K562 (cell line): ENCODE measurements at regions not wholly inside any gene's neighbourhood (a gene's known extent, or its start where the extent isn't known, plus 50 kb on each side); places are given as distances from the start of the nearest gene placed in this dataset.

Experiments
- ATAC-seq: fragments of 200-7000 bp; cut with Tn5 transposase; 3 replicates; pipeline ENCODE4 v1.9.1; 2020; ENCODE audit warnings: moderate library complexity
- BruUV-seq: library from RNA; stranded (reverse); fragments of 400-500 nt; replicated peaks from 2 replicates; lab custom pipeline; 2021; lab: Mats Ljungman, UMichigan
- CTCF ChIA-PET: fragments of 300-600 bp; formaldehyde crosslinking; extraction: SDS; loops from one replicate; lab custom pipeline; 2021; ENCODE audit warnings: low intra/inter-chr PET ratio; lab: Yijun Ruan, JAX
- POLR2A ChIA-PET: fragments of 300-600, 350-650 bp; sonication (Branson Sonifier 250); formaldehyde crosslinking; extraction: SDS; loops from one replicate; lab custom pipeline; 2021; ENCODE audit warnings: antibody characterized with exemption, inconsistent platforms; lab: Yijun Ruan, JAX
- DNase-seq, 4 experiments: peaks; one replicate each; pipeline versions ENCODE4 v3.0.0 to v3.0.0-alpha.2; 2011 to 2018; ENCODE audit warnings: low spot score in 3 of 4, mixed read lengths in 3 of 4; ENCODE audit errors: extremely low read depth in 1 of 4
- FAIRE-seq: peaks from 2 replicates; lab custom pipeline; 2011; peaks lifted over from hg19 to GRCh38; lab: Jason Lieb, UNC
- H2AFZ ChIP-seq: 2 replicates; pipeline ENCODE4 v1.6.0; 2011; ENCODE audit warnings: low read depth, low read length, control low read depth, inconsistent platforms
- H3K27ac ChIP-seq: fragments of 200-600 bp; 3 replicates; pipeline ENCODE4 v1.8.0; 2011; ENCODE audit warnings: low read depth, mild to moderate bottlenecking, control low read depth, inconsistent platforms, low read length, moderate library complexity, mixed read lengths; ENCODE audit errors: extremely low read depth
- H3K27me3 ChIP-seq, 2 experiments: fragments of 300-600 bp in 1 of 2; 2 replicates in 1 of 2; 3 replicates in 1 of 2; pipeline versions ENCODE4 v1.6.0 to v1.8.0; 2011; ENCODE audit warnings: inconsistent platforms in 2 of 2, low read length in 2 of 2, mild to moderate bottlenecking in 1 of 2, mixed read lengths in 1 of 2, moderate library complexity in 1 of 2; ENCODE audit not compliant: control insufficient read depth in 2 of 2, insufficient read depth in 2 of 2
- H3K36me3 ChIP-seq: fragments of 300-600 bp; 3 replicates; pipeline ENCODE4 v1.8.0; 2011; ENCODE audit warnings: mild to moderate bottlenecking, low read length, inconsistent platforms; ENCODE audit not compliant: control insufficient read depth, insufficient read depth
- H3K4me1 ChIP-seq, 2 experiments: fragments of 200-600 bp in 1 of 2; replicated peaks in 1 of 2; 2 replicates in 1 of 2; 3 replicates in 1 of 2; pipeline versions ENCODE4 v1.5.1 to v1.8.0; 2011; ENCODE audit warnings: inconsistent platforms in 2 of 2, low read length in 2 of 2, mild to moderate bottlenecking in 1 of 2, mixed read lengths in 1 of 2, moderate library complexity in 1 of 2; ENCODE audit not compliant: control insufficient read depth in 2 of 2, insufficient read depth in 2 of 2
- H3K4me2 ChIP-seq: 2 replicates; pipeline ENCODE4 v1.6.1; 2011; ENCODE audit warnings: low read length, control low read depth, inconsistent platforms, mixed read lengths; ENCODE audit not compliant: insufficient read depth
- H3K4me3 ChIP-seq: fragments of 200-600 bp; sonication (generic), shearing (Covaris generic); 2 replicates; pipeline ENCODE4 v1.5.1; 2016; ENCODE audit warnings: control low read depth, inconsistent platforms
- H3K79me2 ChIP-seq: fragments of 200-600 bp; 3 replicates; pipeline ENCODE4 v1.8.0; 2011; ENCODE audit warnings: low read length, inconsistent platforms; ENCODE audit not compliant: control insufficient read depth, insufficient read depth
- H3K9ac ChIP-seq, 2 experiments: 2 replicates each; pipeline versions ENCODE4 v1.6.0 to v1.6.1; 2011; ENCODE audit warnings: low read depth in 2 of 2, low read length in 2 of 2, control low read depth in 1 of 2, inconsistent platforms in 1 of 2, mild to moderate bottlenecking in 1 of 2, mixed read lengths in 1 of 2; ENCODE audit not compliant: insufficient read depth in 1 of 2
- H3K9me1 ChIP-seq: one replicate; pipeline ENCODE4 v1.6.0; 2011; ENCODE audit warnings: inconsistent platforms, mild to moderate bottlenecking, low read length, moderate library complexity; ENCODE audit not compliant: control insufficient read depth, insufficient read depth
- H3K9me3 ChIP-seq: replicated peaks from 2 replicates; pipeline ENCODE4 v1.5.1; 2011; ENCODE audit warnings: low read depth, low read length, inconsistent platforms; ENCODE audit not compliant: control insufficient read depth, insufficient read depth
- H4K20me1 ChIP-seq: replicated peaks from 2 replicates; pipeline ENCODE4 v1.6.1; 2011; ENCODE audit warnings: low read length, inconsistent platforms, mixed read lengths; ENCODE audit not compliant: control insufficient read depth, insufficient read depth
- ARID1B ChIP-seq: fragments of 450-650 bp; IDR thresholded peaks from 2 replicates; pipeline ENCODE4 v1.6.1; 2016; ENCODE audit warnings: antibody characterized with exemption, mild to moderate bottlenecking, inconsistent platforms
- ARID3B ChIP-seq: fragments of 250-450 bp; sonication (Bioruptor Pico); IDR thresholded peaks from 2 replicates; pipeline ENCODE4 v1.4.0; 2020; ENCODE audit warnings: borderline replicate concordance
- CHD2 ChIP-seq: IDR thresholded peaks from 2 replicates; pipeline ENCODE4 v1.6.1; 2011; ENCODE audit warnings: low read depth, low read length
- CXXC5 ChIP-seq: fragments of 250-450 bp; sonication (Bioruptor Pico); IDR thresholded peaks from 2 replicates; pipeline ENCODE4 v1.8.0; 2022; ENCODE audit warnings: inconsistent platforms, mild to moderate bottlenecking, moderate library complexity
- ELK1 ChIP-seq: sonication (generic); formaldehyde crosslinking; IDR thresholded peaks from 2 replicates; pipeline ENCODE4 v1.8.1; 2022; ENCODE audit warnings: missing genetic modification reagents
- GABPB1 ChIP-seq: sonication (generic); formaldehyde crosslinking; IDR thresholded peaks from 2 replicates; pipeline ENCODE4 v1.8.0; 2022; ENCODE audit warnings: mild to moderate bottlenecking, missing genetic modification reagents
- HCFC1 ChIP-seq: IDR thresholded peaks from 2 replicates; pipeline ENCODE4 v1.6.1; 2012; ENCODE audit warnings: low read depth, low read length, improper control_type of control experiment
- HMG20B ChIP-seq: fragments of 250-450 bp; sonication (Bioruptor Pico); IDR thresholded peaks from 2 replicates; pipeline ENCODE4 v1.5.0; 2021; ENCODE audit warnings: mild to moderate bottlenecking
- MAFK ChIP-seq: IDR thresholded peaks from 2 replicates; pipeline ENCODE4 v1.6.1; 2011; ENCODE audit warnings: low read length, improper control_type of control experiment
- MEF2A ChIP-seq: IDR thresholded peaks from 2 replicates; pipeline ENCODE4 v1.6.1; 2011; ENCODE audit warnings: low read depth, mild to moderate bottlenecking, low read length, moderate library complexity; ENCODE audit not compliant: control insufficient read depth
- NR2F6 ChIP-seq: fragments of 450-650 bp; formaldehyde crosslinking; IDR thresholded peaks from 2 replicates; pipeline ENCODE4 v1.4.0; 2020; ENCODE audit warnings: mild to moderate bottlenecking
- PHF21A ChIP-seq: fragments of 450-650 bp; IDR thresholded peaks from 2 replicates; pipeline ENCODE4 v1.6.1; 2017; ENCODE audit warnings: low read depth, borderline replicate concordance
- TAL1 ChIP-seq: fragments of 450-650 bp; IDR thresholded peaks from 2 replicates; pipeline ENCODE4 v1.6.1; 2016; ENCODE audit warnings: mild to moderate bottlenecking
- TBP ChIP-seq: optimal IDR thresholded peaks from 2 replicates; pipeline ENCODE3; 2011; ENCODE audit warnings: low read depth, low read length, improper control_type of control experiment
- ZKSCAN1 ChIP-seq: fragments of 150-350 bp; IDR thresholded peaks from 2 replicates; pipeline ENCODE4 v1.6.1; 2016; ENCODE audit warnings: low read depth, low read length
- WGBS: fragments of 100-300 bp; shearing (Covaris generic); methylation state at CpG from one replicate; pipeline ENCODE4 v1.1.6; 2016; ENCODE audit warnings: low coverage, mixed read lengths; ENCODE audit not compliant: insufficient coverage; ENCODE audit errors: missing lambda C conversion rate; 5-methylcytosine and 5-hydroxymethylcytosine counted together
- in situ Hi-C: fragments of 300-500 bp; cut with MboI; formaldehyde crosslinking; loops from 4 replicates; pipeline ENCODE4 v1.15.0; 2018; ENCODE audit warnings: inconsistent platforms, mixed read lengths
- intact Hi-C: fragments of 100-400 bp; cut with micrococcal nuclease; formaldehyde crosslinking; loops from 2 replicates; pipeline ENCODE4 v1.14.2; 2022
- TF ChIP-seq, protein P1 (sequence below), 2 experiments: IDR thresholded peaks; 2 replicates each; pipeline ENCODE4 v1.6.1; 2012; ENCODE audit warnings: improper control_type of control experiment in 2 of 2, low read depth in 2 of 2, low read length in 2 of 2, borderline replicate concordance in 1 of 2

- TF ChIP-seq ARID3B (no peak), NR2F6 (CRISPR knock-in tag) (no peak), CHD2 (no peak), MAFK (no peak)
- TF ChIP-seq, protein P1, sequence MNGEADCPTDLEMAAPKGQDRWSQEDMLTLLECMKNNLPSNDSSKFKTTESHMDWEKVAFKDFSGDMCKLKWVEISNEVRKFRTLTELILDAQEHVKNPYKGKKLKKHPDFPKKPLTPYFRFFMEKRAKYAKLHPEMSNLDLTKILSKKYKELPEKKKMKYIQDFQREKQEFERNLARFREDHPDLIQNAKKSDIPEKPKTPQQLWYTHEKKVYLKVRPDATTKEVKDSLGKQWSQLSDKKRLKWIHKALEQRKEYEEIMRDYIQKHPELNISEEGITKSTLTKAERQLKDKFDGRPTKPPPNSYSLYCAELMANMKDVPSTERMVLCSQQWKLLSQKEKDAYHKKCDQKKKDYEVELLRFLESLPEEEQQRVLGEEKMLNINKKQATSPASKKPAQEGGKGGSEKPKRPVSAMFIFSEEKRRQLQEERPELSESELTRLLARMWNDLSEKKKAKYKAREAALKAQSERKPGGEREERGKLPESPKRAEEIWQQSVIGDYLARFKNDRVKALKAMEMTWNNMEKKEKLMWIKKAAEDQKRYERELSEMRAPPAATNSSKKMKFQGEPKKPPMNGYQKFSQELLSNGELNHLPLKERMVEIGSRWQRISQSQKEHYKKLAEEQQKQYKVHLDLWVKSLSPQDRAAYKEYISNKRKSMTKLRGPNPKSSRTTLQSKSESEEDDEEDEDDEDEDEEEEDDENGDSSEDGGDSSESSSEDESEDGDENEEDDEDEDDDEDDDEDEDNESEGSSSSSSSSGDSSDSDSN (IDR thresholded peaks at IDR 0.05; ENCODE audit: borderline replicate concordance in 1 of 2, low read depth in 2 of 2, low read length in 2 of 2) = no peak
- TF ChIP-seq, all 486 proteins: peak for 0
Measured at GRCh38 chr10:10829576-10829975, 188.1 kb upstream of the CELF2 start (continued).

DNA sequence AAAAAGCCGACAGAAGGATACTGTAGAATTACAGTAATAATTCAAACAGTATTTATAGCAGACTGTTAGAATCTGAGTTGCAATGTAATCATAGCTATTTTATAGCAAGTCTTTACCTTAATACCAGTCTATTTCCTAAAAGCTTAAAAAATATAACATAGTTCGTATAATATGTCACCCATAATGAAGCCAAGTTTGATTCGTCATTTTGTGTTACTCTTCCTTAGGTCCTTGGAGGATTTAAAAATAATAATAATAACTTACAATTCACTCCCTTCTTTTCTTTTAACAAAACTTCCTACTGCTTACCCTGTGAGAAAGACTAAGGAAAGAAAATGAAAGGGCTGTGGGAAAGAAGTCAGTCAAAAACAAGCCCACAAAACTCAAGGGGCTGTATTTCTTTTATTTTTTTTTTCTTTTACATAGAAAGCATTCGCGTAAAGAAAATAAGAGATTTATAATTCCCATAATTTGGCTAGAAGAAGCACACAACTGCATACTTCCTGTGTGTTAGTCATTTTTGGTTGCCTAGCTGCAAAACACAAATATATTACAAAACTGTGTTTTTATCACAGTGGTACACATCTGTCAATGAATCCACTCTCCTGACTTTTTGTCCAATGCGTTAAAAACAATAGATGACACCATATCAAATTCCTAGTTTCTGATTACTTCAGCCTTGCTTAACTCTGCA, 187.2 kb upstream of the CELF2 start:
- no TSS peak for BruUV-seq
- TF ChIP-seq TBP = no peak
- TF ChIP-seq ARID1B = no peak
- no peak for TF ChIP-seq ZKSCAN1
- TF ChIP-seq ELK1 (CRISPR knock-in tag) = no peak
- no peak for TF ChIP-seq GABPB1 (CRISPR knock-in tag)
- no peak for TF ChIP-seq TAL1
- TF ChIP-seq CXXC5 = no peak
- no peak for TF ChIP-seq HCFC1
- TF ChIP-seq PHF21A = no peak
- no peak for TF ChIP-seq HMG20B (CRISPR knock-in tag)
- no peak for TF ChIP-seq MEF2A
- TF ChIP-seq, all 486 proteins: peak for 0
- Histone ChIP-seq H2AFZ (no peak overlapping the region), H3K4me2 (no peak overlapping the region), H3K9ac (no peak overlapping the region), H4K20me1 (no peaks in the 10 kb centered on the region), H3K9me1 (no peaks in the 10 kb centered on the region), H3K79me2 (no peaks in the 10 kb centered on the region), H3K9me3 (no peaks in the 10 kb centered on the region), H3K27ac (no peak overlapping the region), H3K27me3 (no peaks in the 10 kb centered on the region), H3K4me3 (no peak overlapping the region), H3K4me1 (no peaks in the 10 kb centered on the region), H3K36me3 (no peaks in the 10 kb centered on the region)
- intact Hi-C loops (no loop called here), in situ Hi-C loops (no loop called here)
- 0% methylated on average over 6 of the region's 6 CpGs for WGBS
- ChIA-PET CTCF (no interaction called here), POLR2A (no interaction called here)
- no peak for FAIRE-seq
- DNase-seq = no peak
- no peak for ATAC-seq
